Keratinocyte (primary cell): ENCODE measurements at regions not wholly inside any gene's neighbourhood (a gene's known extent, or its start where the extent isn't known, plus 50 kb on each side); places are given as distances from the start of the nearest gene placed in this dataset.

Experiments
- EZH2 ChIP-seq: IDR thresholded peaks from one replicate; pipeline ENCODE4 v1.6.1; 2012; ENCODE audit warnings: inconsistent platforms, mild to moderate bottlenecking, low read length, moderate library complexity
- TF ChIP-seq, protein P1 (sequence below), 3 experiments: IDR thresholded peaks in 1 of 3; conservative IDR thresholded peaks in 1 of 3; optimal IDR thresholded peaks in 1 of 3; 2 replicates in 2 of 3; 3 replicates in 1 of 3; pipeline versions ENCODE3 to v1.5.1; 2011; ENCODE audit warnings: low read length in 3 of 3, mild to moderate bottlenecking in 3 of 3, moderate library complexity in 2 of 3, control low read depth in 1 of 3, inconsistent platforms in 1 of 3; ENCODE audit not compliant: insufficient read depth in 2 of 3; ENCODE audit errors: extremely low read depth in 1 of 3

DNA sequence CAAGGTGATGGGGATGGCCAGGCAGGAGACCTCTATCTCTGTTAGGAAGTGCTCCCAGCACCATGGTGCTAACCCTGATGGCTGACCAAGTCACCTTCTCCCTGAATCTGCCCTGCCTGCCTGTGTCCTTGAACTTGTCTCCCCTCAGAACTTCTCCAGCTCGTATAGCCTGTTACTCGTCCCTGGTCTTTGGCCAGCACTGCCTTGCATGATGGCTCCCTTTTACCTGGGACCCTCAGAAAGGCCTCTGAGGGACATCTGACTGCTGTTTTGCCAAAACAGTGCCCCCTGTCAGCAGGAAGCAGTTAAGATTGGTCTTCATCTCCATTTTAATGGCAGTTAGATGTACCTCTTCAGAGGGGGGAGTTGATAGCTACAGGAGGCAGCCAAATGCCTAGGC, 148.3 kb downstream of the RHOU start:
- TF ChIP-seq, protein P1, sequence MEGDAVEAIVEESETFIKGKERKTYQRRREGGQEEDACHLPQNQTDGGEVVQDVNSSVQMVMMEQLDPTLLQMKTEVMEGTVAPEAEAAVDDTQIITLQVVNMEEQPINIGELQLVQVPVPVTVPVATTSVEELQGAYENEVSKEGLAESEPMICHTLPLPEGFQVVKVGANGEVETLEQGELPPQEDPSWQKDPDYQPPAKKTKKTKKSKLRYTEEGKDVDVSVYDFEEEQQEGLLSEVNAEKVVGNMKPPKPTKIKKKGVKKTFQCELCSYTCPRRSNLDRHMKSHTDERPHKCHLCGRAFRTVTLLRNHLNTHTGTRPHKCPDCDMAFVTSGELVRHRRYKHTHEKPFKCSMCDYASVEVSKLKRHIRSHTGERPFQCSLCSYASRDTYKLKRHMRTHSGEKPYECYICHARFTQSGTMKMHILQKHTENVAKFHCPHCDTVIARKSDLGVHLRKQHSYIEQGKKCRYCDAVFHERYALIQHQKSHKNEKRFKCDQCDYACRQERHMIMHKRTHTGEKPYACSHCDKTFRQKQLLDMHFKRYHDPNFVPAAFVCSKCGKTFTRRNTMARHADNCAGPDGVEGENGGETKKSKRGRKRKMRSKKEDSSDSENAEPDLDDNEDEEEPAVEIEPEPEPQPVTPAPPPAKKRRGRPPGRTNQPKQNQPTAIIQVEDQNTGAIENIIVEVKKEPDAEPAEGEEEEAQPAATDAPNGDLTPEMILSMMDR (optimal IDR thresholded peaks at IDR 0.05 in 1 of 3, IDR thresholded peaks at IDR 0.05 in 1 of 3, conservative IDR thresholded peaks at IDR 0.05 in 1 of 3; ENCODE audit: extremely low read depth in 1 of 3, insufficient read depth in 2 of 3, low read length in 3 of 3) = no peak
- no peak for TF ChIP-seq EZH2
